Uterus (tissue), 3 donors: ENCODE measurements at regions not wholly inside any gene's neighbourhood (a gene's known extent, or its start where the extent isn't known, plus 50 kb on each side); places are given as distances from the start of the nearest gene placed in this dataset.

ENCODE experiments used
- DNase-seq, 2 donors: peaks; one replicate each; pipeline ENCODE4 v3.0.0-alpha.2; 2019 to 2020
- H3K27ac ChIP-seq, 2 donors: fragments of 200-600 bp; sonication (generic); 1 replicate in 1 of 2; 2 replicates in 1 of 2; pipeline ENCODE4 v1.5.1; 2016 to 2018
- H3K27me3 ChIP-seq, 2 donors: fragments of 200-600 bp; sonication (generic); one replicate each; pipeline ENCODE4 v1.5.1; 2018 to 2019; ENCODE audit warnings: control low read depth in 1 of 2
- H3K36me3 ChIP-seq, 2 donors: fragments of 200-600 bp; sonication (generic); one replicate each; pipeline ENCODE4 v1.5.1; 2019; ENCODE audit warnings: control low read depth in 1 of 2
- H3K4me1 ChIP-seq, 2 donors: fragments of 200-600 bp; sonication (generic); one replicate each; pipeline ENCODE4 v1.5.1; 2018 to 2019; ENCODE audit warnings: control low read depth in 1 of 2
- H3K4me3 ChIP-seq, 2 donors: fragments of 200-600 bp; sonication (generic); 1 replicate in 1 of 2; 2 replicates in 1 of 2; pipeline ENCODE4 v1.5.1; 2018 to 2019; ENCODE audit warnings: mild to moderate bottlenecking in 1 of 2
- H3K9me3 ChIP-seq, 2 donors: fragments of 200-600 bp; sonication (generic); one replicate each; pipeline ENCODE4 v1.5.1; 2019; ENCODE audit warnings: control low read depth in 1 of 2
- POLR2A ChIP-seq, 2 donors: fragments of 450-650 bp; IDR thresholded peaks; one replicate each; pipeline ENCODE4 v1.6.1; 2016; ENCODE audit warnings: antibody characterized with exemption in 2 of 2, mild to moderate bottlenecking in 1 of 2, moderate library complexity in 1 of 2
- intact Hi-C: fragments of 100-400 bp; cut with DNase I; formaldehyde crosslinking; loops from one replicate; pipeline ENCODE4 v1.15.1; 2023; ENCODE audit warnings: low total_unique reads
- TF ChIP-seq, protein P1 (sequence below), 4 experiments: fragments of 200-600 bp in 2 of 4; fragments of 450-650 bp in 2 of 4; sonication (generic) in 2 of 4; IDR thresholded peaks; one replicate each; pipeline ENCODE4 v1.5.1; 2016 to 2019; ENCODE audit warnings: antibody characterized with exemption in 4 of 4, mild to moderate bottlenecking in 2 of 4, moderate library complexity in 1 of 4
- donor health status: DM: yes; HTN: yes; CAD: no.

DNA sequence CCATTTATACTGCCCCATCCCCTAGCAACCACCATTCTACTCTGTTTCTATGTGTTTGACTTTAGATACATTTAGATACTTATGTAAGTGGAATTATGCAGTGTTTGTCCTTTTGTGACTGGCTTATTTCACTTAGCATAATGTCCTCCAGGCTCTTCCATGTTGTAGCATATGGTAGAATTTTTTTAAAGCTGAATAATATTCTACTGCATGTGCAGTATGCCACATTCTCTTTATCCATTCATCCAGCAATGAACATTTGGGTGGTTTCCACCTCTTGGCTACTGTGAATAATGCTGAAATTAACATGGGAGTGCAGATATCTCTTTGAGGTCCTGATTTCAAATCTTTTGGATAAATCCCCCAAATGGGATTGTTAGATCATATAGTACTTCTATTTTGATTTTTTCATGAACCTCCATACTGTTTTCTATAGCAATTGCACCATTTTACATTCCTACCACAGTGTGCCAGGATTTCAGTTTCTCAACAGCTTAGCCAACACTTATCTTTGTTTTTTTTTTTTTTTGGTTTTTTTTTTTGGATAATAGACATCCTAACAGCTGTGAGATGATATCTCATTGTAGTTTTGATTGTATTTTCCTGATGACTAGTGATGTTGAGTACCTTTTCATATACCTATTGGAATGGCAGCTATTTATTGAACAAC is 105.9 kb upstream of the LNX1 start:
- Histone ChIP-seq H3K4me1 (no peaks in the 10 kb centered on the region), H3K27me3 (no peaks in the 10 kb centered on the region), H3K9me3 (no peaks in the 10 kb centered on the region), H3K27ac (no peak overlapping the region), H3K36me3 (no peaks in the 10 kb centered on the region), H3K4me3 (no peak overlapping the region)
- TF ChIP-seq POLR2A (IDR thresholded peaks at IDR 0.05): no peak
- TF ChIP-seq, protein P1, sequence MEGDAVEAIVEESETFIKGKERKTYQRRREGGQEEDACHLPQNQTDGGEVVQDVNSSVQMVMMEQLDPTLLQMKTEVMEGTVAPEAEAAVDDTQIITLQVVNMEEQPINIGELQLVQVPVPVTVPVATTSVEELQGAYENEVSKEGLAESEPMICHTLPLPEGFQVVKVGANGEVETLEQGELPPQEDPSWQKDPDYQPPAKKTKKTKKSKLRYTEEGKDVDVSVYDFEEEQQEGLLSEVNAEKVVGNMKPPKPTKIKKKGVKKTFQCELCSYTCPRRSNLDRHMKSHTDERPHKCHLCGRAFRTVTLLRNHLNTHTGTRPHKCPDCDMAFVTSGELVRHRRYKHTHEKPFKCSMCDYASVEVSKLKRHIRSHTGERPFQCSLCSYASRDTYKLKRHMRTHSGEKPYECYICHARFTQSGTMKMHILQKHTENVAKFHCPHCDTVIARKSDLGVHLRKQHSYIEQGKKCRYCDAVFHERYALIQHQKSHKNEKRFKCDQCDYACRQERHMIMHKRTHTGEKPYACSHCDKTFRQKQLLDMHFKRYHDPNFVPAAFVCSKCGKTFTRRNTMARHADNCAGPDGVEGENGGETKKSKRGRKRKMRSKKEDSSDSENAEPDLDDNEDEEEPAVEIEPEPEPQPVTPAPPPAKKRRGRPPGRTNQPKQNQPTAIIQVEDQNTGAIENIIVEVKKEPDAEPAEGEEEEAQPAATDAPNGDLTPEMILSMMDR (IDR thresholded peaks at IDR 0.05): no peak
- intact Hi-C loops: no loop called here
- DNase-seq: no peak

DNA sequence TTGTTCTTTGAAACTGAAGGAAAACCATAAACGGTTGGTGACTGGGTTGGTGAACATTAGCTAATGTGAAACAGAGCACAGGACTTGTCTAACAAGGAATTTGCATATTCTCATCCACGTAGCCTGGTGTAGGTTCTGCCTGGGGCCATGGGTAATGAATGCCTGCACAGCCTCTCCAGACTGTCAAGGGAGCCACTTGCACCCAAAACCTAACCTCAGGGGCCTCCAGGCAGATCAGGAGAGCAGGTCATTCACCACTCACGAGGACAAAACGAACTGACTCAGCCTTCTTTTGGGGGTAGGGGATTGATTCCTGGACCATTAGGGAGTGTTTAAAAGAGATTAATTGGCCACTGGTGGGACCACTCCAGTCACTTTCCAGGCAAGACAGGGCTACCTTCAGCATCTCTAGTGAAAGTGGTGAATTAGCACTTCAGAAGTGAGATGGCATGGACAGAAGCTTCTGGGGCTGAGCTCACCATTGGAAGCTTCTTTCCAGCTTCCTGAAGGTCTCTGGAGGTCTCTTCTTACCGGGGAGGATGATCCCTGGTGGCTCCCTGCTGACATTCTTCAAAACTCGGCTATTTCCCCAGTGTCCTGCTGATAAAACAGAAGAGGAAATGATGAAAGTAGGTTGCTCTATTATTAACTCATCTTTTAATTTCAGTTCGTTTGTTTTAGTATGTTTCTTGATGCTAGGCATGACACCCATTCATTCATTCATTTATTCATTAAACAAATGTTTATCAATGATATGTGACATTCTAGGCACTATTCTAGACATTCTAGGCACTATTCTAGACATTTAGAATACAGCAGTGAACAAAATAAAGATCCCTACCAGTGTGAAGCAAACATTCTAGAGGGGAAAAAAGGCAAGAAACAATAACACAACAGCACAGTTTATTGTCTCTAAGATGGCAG is 104.5 kb upstream of the LNX1 start:
- Histone ChIP-seq H3K4me3 (no peak overlapping the region), H3K36me3 (no peaks in the 10 kb centered on the region), H3K4me1 (no peaks in the 10 kb centered on the region), H3K27me3 (no peaks in the 10 kb centered on the region), H3K9me3 (no peaks in the 10 kb centered on the region), H3K27ac (no peak overlapping the region)
- TF ChIP-seq, protein P1 (IDR thresholded peaks at IDR 0.05): no peak
- no peak for TF ChIP-seq POLR2A (IDR thresholded peaks at IDR 0.05)
- DNase-seq: no peak
- intact Hi-C loops: no loop called here

DNA sequence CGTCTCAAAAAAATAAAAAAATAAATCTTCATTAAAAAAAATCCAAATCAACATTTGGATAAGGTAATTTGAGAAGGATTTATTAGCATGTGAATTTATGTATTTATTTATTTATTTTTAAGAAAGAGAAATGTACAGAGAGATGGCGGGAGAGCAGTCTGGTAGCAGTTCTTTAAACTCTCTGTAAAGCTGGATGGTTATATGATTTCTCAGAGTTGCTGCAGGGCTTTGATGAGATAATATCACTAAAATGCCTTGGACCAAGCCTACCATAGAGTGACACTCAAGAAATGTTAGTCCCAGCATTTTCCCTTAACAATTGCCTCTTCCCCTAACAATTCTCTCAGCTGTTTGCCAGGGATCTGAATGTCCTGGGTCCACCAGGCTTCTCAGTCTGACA is 103.4 kb upstream of the LNX1 start:
- Histone ChIP-seq H3K36me3 (no peaks in the 10 kb centered on the region), H3K4me1 (no peaks in the 10 kb centered on the region), H3K27me3 (no peaks in the 10 kb centered on the region), H3K27ac (no peak overlapping the region), H3K4me3 (no peak overlapping the region), H3K9me3 (no peaks in the 10 kb centered on the region)
- TF ChIP-seq, protein P1 (IDR thresholded peaks at IDR 0.05): no peak
- TF ChIP-seq POLR2A (IDR thresholded peaks at IDR 0.05): no peak
- intact Hi-C loops: no loop called here
- DNase-seq: no peak

DNA sequence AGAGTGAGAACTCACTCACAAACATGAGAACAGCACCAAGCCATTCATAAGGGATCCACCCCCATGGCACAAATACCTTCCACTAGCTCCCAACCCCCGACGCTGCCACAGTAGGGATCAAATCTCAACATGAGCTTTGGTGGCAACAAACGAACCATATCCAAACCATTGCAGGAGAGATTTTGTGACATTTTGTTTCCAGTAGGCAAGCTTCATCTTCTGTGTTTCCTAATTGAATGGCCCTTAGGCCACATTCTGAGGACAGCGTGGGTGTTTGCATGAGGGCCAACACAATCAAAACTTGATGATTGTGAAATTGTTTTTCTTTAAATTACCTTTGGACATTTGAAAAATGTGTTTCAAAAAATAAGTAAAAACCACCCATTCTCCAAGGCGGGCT is 102.6 kb upstream of the LNX1 start:
- Histone ChIP-seq H3K9me3 (no peaks in the 10 kb centered on the region), H3K27ac (no peak overlapping the region), H3K36me3 (no peaks in the 10 kb centered on the region), H3K4me3 (no peak overlapping the region), H3K27me3 (no peaks in the 10 kb centered on the region), H3K4me1 (no peaks in the 10 kb centered on the region)
- intact Hi-C loops: no loop called here
- TF ChIP-seq POLR2A (IDR thresholded peaks at IDR 0.05): no peak
- TF ChIP-seq, protein P1 (IDR thresholded peaks at IDR 0.05): no peak
- DNase-seq: no peak

DNA sequence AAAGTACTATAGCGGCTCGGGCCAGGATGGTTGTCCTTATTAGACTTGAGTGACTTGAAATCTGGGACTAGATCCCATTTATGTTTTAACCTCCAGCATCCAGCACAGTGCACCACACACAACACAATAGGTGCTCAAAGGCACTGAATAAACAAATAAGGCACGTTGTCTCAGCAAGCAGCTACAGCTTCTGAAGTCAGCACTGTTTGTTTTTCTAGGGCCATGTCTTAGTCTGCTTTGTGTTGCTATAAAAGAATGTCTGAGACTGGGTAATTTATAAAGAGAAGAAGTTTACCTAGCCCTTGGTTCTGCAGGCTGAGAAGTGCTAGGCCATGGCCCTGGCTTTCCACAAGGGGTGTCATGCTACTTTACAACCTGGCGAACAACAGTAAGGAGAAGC is 102.1 kb upstream of the LNX1 start:
- H3K4me1 ChIP-seq: no peaks in the 10 kb centered on the region
- no peaks in the 10 kb centered on the region for H3K36me3 ChIP-seq
- no peak overlapping the region for H3K27ac ChIP-seq
- intact Hi-C loops: no loop called here
- no peak overlapping the region for H3K4me3 ChIP-seq
- TF ChIP-seq POLR2A (IDR thresholded peaks at IDR 0.05): no peak
- H3K27me3 ChIP-seq: no peaks in the 10 kb centered on the region
- no peaks in the 10 kb centered on the region for H3K9me3 ChIP-seq
- no peak for DNase-seq
